AG04449 (cell line): ENCODE measurements at regions not wholly inside any gene's neighbourhood (a gene's known extent, or its start where the extent isn't known, plus 50 kb on each side); places are given as distances from the start of the nearest gene placed in this dataset.

Experiments used
- CTCF ChIA-PET: fragments of 350-600 bp; formaldehyde crosslinking; extraction: SDS; loops from one replicate; lab custom pipeline; 2021; ENCODE audit warnings: antibody characterized with exemption; lab: Yijun Ruan, JAX
- POLR2A ChIA-PET: fragments of 400-600, 350-600 bp; formaldehyde crosslinking; extraction: SDS; loops from one replicate; lab custom pipeline; 2020; ENCODE audit warnings: antibody characterized with exemption, inconsistent platforms; lab: Yijun Ruan, JAX
- DNase-seq: peaks from one replicate; pipeline ENCODE4 v3.0.0-alpha.2; 2010; ENCODE audit warnings: low read depth, low spot score
- H3K4me3 ChIP-seq: 2 replicates; pipeline ENCODE4 v1.5.1; 2011; ENCODE audit warnings: low read depth, mild to moderate bottlenecking, control low read depth, low read length
- TF ChIP-seq, protein P1 (sequence below): IDR thresholded peaks from one replicate; pipeline ENCODE4 v1.5.1; 2011; ENCODE audit warnings: mild to moderate bottlenecking, moderate library complexity, low read length, control low read depth, inconsistent platforms; ENCODE audit not compliant: insufficient read depth; ENCODE audit errors: missing control alignments

DNA sequence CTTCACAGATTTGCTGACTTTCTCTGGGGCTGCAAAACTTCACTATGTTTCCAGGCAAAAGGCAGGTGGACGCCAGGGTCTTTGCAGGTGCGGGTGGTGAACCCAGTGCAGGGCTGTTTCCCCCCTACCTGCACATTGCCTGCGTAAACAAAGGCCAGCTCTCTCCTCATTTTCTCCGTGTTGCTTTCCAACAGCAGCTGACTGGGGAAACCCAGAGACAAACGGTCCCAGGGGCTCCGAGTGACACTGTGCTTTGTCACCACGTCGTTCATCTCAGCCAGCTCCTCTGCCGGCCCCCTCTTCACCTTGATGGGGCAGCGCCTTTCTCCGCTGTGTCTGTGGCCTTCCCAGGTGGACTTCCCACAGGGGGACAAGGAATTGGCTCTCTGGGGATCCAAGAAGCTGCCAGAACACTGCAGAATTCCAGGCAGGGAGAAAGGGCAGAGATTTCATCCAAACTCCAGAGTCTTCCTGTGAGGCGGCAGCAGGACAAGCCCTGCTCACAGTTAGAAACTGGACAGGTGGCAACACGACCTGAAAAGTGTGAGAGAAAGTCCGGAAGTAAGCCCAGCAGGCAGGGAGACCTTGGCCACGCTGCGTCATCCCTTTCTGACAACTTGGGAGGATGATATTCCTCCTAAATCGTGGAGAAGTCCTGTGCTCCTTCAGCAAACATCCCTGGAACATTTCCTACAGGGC is 1493.7 kb downstream of the TBC1D22A start:
- CTCF ChIA-PET = no interaction called here
- TF ChIP-seq, protein P1, sequence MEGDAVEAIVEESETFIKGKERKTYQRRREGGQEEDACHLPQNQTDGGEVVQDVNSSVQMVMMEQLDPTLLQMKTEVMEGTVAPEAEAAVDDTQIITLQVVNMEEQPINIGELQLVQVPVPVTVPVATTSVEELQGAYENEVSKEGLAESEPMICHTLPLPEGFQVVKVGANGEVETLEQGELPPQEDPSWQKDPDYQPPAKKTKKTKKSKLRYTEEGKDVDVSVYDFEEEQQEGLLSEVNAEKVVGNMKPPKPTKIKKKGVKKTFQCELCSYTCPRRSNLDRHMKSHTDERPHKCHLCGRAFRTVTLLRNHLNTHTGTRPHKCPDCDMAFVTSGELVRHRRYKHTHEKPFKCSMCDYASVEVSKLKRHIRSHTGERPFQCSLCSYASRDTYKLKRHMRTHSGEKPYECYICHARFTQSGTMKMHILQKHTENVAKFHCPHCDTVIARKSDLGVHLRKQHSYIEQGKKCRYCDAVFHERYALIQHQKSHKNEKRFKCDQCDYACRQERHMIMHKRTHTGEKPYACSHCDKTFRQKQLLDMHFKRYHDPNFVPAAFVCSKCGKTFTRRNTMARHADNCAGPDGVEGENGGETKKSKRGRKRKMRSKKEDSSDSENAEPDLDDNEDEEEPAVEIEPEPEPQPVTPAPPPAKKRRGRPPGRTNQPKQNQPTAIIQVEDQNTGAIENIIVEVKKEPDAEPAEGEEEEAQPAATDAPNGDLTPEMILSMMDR = no peak

DNA sequence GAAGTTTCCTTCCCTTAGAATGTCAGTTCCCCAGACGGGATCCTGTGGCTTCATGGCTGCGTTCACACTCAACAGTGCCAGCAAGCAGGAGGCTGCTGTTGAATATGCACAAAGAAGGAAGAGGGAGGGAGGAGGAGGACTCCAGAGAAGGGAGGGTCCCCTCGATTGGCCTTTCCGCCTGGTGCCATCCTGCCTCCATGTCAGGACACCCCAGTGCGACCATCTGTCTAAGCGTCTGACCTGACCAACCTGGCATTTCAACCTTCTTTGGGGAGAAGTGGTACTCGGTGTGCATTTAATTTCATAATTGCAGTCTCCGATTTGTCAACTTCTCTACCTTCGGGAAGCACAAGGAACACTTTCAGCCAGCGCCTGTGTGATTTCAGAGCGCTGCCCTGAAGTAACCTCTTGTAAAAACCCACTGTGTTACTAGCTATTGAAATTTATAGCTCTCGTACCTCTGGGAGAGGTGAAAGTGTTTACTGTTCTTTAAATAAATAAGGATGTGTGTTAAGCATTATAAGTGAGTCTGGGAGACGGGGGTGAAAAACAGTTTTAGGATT is 1491.9 kb downstream of the TBC1D22A start:
- CTCF ChIA-PET = no interaction called here
- DNase-seq = no peak
- no peak overlapping the region for H3K4me3 ChIP-seq
- TF ChIP-seq, protein P1 = no peak
- POLR2A ChIA-PET = no interaction called here

More for the DNA sequence above, 1493.7 kb downstream of the TBC1D22A start:
- POLR2A ChIA-PET = no interaction called here
- no peak for DNase-seq
- H3K4me3 ChIP-seq = no peak overlapping the region

DNA sequence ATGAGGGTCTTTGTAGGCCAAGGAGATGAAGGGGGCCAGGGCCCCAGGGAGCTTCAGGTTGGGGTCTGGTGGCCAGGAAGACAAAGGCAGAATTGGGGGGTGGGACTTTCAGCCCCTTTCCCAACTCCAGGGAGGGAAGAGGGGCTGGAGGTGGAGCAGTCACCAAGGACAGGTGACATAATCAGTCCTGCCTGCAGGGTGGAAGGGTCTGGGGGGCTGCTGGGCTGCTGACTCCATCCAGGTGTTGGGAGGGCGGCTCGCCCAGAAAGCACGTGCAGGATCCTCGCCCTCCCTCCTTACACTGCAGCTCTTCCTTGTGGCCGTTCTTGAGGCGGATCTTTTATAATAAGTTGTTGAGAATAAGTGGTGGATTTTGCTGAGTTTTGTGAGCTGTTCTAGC is 1491.1 kb downstream of the TBC1D22A start:
- TF ChIP-seq, protein P1 = no peak
- DNase-seq = no peak
- no peak overlapping the region for H3K4me3 ChIP-seq
- POLR2A ChIA-PET = no interaction called here
- CTCF ChIA-PET = no interaction called here

DNA sequence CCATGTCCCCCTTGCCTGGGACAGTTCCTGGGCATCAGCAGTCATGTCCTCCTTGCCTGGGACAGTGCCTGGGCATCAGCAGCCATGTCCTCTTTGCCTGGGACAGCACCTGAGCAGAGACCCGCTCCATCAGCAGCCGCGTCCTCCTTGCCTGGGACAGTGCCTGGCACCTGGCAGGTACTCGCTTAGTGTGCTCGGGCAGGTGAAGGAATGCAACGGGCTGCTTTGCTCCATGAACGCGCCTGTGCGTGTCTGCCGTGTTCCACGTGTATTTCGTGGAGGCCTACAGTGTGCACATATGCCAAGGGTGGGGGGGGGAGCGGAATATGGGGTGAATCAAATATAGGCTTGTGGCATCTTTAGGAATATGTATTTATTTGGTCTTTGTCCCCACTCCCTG is 1490.7 kb downstream of the TBC1D22A start:
- ChIA-PET CTCF (no interaction called here), POLR2A (no interaction called here)
- TF ChIP-seq, protein P1 = no peak
- no peak for DNase-seq
- no peak overlapping the region for H3K4me3 ChIP-seq

DNA sequence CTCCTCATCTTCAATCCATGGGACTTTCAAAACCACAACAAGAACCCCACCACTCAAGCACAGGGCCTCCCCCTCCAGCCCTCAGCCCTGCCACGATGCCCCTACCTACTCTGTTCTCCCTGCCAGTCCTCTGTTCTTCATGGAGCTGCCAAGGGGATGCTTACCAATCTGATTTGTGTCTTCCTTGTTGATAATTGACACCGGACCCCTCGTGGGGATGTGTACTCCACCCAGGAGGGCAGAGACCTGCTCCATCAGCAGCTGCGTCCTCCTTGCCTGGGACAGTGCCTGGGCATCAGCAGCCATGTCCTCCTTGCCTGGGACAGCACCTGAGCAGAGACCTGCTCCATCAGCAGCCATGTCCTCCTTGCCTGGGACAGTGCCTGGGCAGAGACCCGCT is 1489.2 kb downstream of the TBC1D22A start:
- TF ChIP-seq, protein P1 = no peak
- CTCF ChIA-PET = no interaction called here
- POLR2A ChIA-PET = no interaction called here
- H3K4me3 ChIP-seq = no peak overlapping the region
- no peak for DNase-seq

DNA sequence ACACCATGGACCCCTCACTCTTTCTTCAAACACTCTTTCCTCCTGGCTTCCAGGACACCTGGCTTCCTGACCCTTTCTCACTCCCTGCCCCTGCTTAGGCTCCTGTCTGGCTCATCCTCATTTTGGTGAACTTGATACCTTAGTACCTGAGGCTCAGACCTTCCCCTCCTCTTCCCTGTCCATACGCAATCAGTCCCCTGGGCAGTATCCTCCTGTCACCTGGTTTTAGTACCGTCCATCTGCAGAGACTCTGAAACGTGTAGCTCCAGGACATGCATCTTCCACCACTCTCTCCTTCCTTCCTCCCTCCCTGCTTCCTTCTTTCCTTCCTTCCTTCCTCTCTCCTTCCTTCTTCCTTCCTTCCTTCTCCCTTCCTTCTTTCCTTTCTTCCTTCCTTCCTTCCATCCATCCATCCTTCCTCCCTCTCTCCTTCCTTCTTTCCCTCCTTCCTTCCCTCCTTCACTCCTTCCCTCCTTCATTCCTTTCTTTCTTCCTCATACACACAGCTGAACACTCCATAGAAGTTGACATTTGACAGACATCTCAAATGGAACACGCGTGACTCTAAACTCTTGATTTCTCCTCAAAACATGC is 1488.6 kb downstream of the TBC1D22A start:
- CTCF ChIA-PET = no interaction called here
- POLR2A ChIA-PET = no interaction called here
- TF ChIP-seq, protein P1 = no peak
- no peak for DNase-seq
- H3K4me3 ChIP-seq = no peak overlapping the region
